ENCODE measurements at regions not wholly inside any gene's neighbourhood (a gene's known extent, or its start where the extent isn't known, plus 50 kb on each side); places are given as distances from the start of the nearest gene placed in this dataset.

- H3K9me3 Mint-ChIP-seq (ENCODE audit: unreplicated experiment) = peaks cover 5% of the 10 kb centered on the region
- no peak overlapping the region for H3K27ac Mint-ChIP-seq (ENCODE audit: unreplicated experiment)
- TF ChIP-seq, protein P1, sequence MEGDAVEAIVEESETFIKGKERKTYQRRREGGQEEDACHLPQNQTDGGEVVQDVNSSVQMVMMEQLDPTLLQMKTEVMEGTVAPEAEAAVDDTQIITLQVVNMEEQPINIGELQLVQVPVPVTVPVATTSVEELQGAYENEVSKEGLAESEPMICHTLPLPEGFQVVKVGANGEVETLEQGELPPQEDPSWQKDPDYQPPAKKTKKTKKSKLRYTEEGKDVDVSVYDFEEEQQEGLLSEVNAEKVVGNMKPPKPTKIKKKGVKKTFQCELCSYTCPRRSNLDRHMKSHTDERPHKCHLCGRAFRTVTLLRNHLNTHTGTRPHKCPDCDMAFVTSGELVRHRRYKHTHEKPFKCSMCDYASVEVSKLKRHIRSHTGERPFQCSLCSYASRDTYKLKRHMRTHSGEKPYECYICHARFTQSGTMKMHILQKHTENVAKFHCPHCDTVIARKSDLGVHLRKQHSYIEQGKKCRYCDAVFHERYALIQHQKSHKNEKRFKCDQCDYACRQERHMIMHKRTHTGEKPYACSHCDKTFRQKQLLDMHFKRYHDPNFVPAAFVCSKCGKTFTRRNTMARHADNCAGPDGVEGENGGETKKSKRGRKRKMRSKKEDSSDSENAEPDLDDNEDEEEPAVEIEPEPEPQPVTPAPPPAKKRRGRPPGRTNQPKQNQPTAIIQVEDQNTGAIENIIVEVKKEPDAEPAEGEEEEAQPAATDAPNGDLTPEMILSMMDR (IDR thresholded peaks at IDR 0.05; ENCODE audit: partially characterized antibody, unreplicated experiment) = no peak
- H3K4me1 Mint-ChIP-seq (ENCODE audit: low read depth, unreplicated experiment) = no peaks in the 10 kb centered on the region
- H3K4me3 Mint-ChIP-seq (ENCODE audit: unreplicated experiment) = no peak overlapping the region
- H3K36me3 Mint-ChIP-seq (ENCODE audit: unreplicated experiment) = peaks cover 31% of the 10 kb centered on the region
- H3K27me3 Mint-ChIP-seq (ENCODE audit: unreplicated experiment) = peaks cover 2% of the 10 kb centered on the region
- no peak for DNase-seq
These were observed 364.1 kb downstream of the FOXO1 start for GRCh38 chr13:40302351-40302750.

DNA sequence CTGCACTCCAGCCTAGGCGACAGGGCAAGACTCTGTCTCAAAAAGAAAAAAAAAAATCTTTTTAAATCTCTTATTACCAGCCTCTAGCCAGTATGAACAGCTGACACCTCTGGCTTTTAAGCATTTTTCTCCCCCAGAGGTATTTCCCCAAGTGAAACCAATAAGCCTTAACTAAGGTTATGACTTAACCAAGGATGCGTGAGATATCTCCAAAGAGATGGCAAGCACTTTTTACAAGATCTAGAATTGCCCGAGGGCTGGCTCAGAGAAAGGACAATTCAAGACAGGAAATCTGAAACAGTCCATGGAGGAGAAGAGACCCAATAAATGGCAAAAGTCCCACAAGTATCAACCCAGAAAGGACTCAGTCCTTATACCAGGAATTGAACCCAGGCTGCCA, 362.1 kb downstream of the FOXO1 start:
- Mint-ChIP-seq H3K27ac (ENCODE audit: unreplicated experiment) (no peak overlapping the region), H3K36me3 (ENCODE audit: unreplicated experiment) (peaks cover 31% of the 10 kb centered on the region), H3K27me3 (ENCODE audit: unreplicated experiment) (peaks cover 2% of the 10 kb centered on the region), H3K4me3 (ENCODE audit: unreplicated experiment) (no peak overlapping the region), H3K4me1 (ENCODE audit: low read depth, unreplicated experiment) (no peaks in the 10 kb centered on the region), H3K9me3 (ENCODE audit: unreplicated experiment) (peaks cover 5% of the 10 kb centered on the region)
- TF ChIP-seq, protein P1 (IDR thresholded peaks at IDR 0.05; ENCODE audit: partially characterized antibody, unreplicated experiment) = no peak
- DNase-seq = no peak

- H3K4me3 Mint-ChIP-seq (ENCODE audit: unreplicated experiment) = no peak overlapping the region
- no peaks in the 10 kb centered on the region for H3K27me3 Mint-ChIP-seq (ENCODE audit: unreplicated experiment)
- peaks cover 5% of the 10 kb centered on the region for H3K9me3 Mint-ChIP-seq (ENCODE audit: unreplicated experiment)
- H3K36me3 Mint-ChIP-seq (ENCODE audit: unreplicated experiment) = peaks cover 24% of the 10 kb centered on the region
- TF ChIP-seq, protein P1 (IDR thresholded peaks at IDR 0.05; ENCODE audit: partially characterized antibody, unreplicated experiment) = no peak
- H3K27ac Mint-ChIP-seq (ENCODE audit: unreplicated experiment) = no peak overlapping the region
- no peaks in the 10 kb centered on the region for H3K4me1 Mint-ChIP-seq (ENCODE audit: low read depth, unreplicated experiment)
- no peak for DNase-seq
These were observed 359.6 kb downstream of the FOXO1 start for GRCh38 chr13:40306817-40307216.

DNA sequence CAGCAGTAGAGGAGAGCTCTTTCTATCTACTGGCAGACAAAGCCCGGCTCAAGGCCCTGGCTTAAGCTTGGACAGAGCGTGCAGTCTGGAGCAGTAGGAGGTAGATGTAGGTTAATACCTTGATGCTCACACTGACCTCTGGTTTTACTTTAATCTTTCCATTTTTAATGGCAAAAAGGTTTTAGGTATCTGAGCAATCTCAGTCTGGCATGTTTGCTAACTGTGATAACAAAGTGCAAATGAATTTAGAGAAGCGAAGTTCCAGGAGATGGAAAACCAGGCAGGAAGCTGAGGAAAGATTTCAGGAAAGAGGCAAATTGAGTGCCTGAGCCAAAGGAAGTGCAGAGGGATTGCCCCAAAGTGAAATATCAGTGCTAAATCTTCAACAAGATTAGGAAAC, 356.6 kb downstream of the FOXO1 start:
- Mint-ChIP-seq H3K4me1 (ENCODE audit: low read depth, unreplicated experiment) (no peaks in the 10 kb centered on the region), H3K27me3 (ENCODE audit: unreplicated experiment) (no peaks in the 10 kb centered on the region), H3K27ac (ENCODE audit: unreplicated experiment) (no peak overlapping the region), H3K36me3 (ENCODE audit: unreplicated experiment) (peaks cover 13% of the 10 kb centered on the region), H3K4me3 (ENCODE audit: unreplicated experiment) (no peak overlapping the region), H3K9me3 (ENCODE audit: unreplicated experiment) (peaks cover 1% of the 10 kb centered on the region)
- TF ChIP-seq, protein P1 (IDR thresholded peaks at IDR 0.05; ENCODE audit: partially characterized antibody, unreplicated experiment) = no peak
- DNase-seq = no peak

GRCh38 chr13:40311356-40312101, 354.9 kb downstream of the FOXO1 start:
- no peak overlapping the region for H3K27ac Mint-ChIP-seq (ENCODE audit: unreplicated experiment)
- peaks cover 6% of the 10 kb centered on the region for H3K9me3 Mint-ChIP-seq (ENCODE audit: unreplicated experiment)
- no peaks in the 10 kb centered on the region for H3K27me3 Mint-ChIP-seq (ENCODE audit: unreplicated experiment)
- no peak overlapping the region for H3K4me3 Mint-ChIP-seq (ENCODE audit: unreplicated experiment)
- TF ChIP-seq, protein P1 (IDR thresholded peaks at IDR 0.05; ENCODE audit: partially characterized antibody, unreplicated experiment) = no peak
- H3K36me3 Mint-ChIP-seq (ENCODE audit: unreplicated experiment) = peaks cover under 1% of the 10 kb centered on the region
- no peak for DNase-seq
- no peaks in the 10 kb centered on the region for H3K4me1 Mint-ChIP-seq (ENCODE audit: low read depth, unreplicated experiment)

All from glutamatergic neuron (in vitro differentiated cells).